SK-N-MC (cell line): ENCODE measurements at regions not wholly inside any gene's neighbourhood (a gene's known extent, or its start where the extent isn't known, plus 50 kb on each side); places are given as distances from the start of the nearest gene placed in this dataset.

Source experiments
- DNase-seq: peaks from one replicate; pipeline ENCODE4 v3.0.0-alpha.2; 2011; ENCODE audit warnings: low read depth, low spot score
- H3K27ac ChIP-seq: fragments of 200-600 bp; sonication (generic); 2 replicates; pipeline ENCODE4 v1.5.1; 2016; ENCODE audit warnings: mixed run types
- H3K36me3 ChIP-seq: fragments of 200-600 bp; sonication (generic); 2 replicates; pipeline ENCODE4 v1.6.1; 2017; ENCODE audit warnings: antibody characterized with exemption, low read length, mixed read lengths; ENCODE audit not compliant: insufficient read depth
- H3K4me3 ChIP-seq: fragments of 200-600 bp; sonication (generic); 2 replicates; pipeline ENCODE4 v1.5.1; 2016
- H3K9ac ChIP-seq: fragments of 200-600 bp; sonication (generic); 2 replicates; pipeline ENCODE4 v1.8.0; 2017; ENCODE audit warnings: mixed run types, mixed read lengths; ENCODE audit not compliant: insufficient read length
- H3K9me3 ChIP-seq: fragments of 200-600 bp; sonication (generic); 2 replicates; pipeline ENCODE4 v1.6.1; 2017; ENCODE audit warnings: low read depth, mild to moderate bottlenecking, antibody characterized with exemption, low read length, moderate library complexity, mixed read lengths
- EZH2 ChIP-seq: fragments of 200-600 bp; sonication (generic); IDR thresholded peaks from one replicate; pipeline ENCODE4 v1.6.1; 2017; ENCODE audit warnings: antibody characterized with exemption
- FOXP2 ChIP-seq: optimal IDR thresholded peaks from 2 replicates; pipeline ENCODE3; 2011; ENCODE audit warnings: mild to moderate bottlenecking, moderate library complexity; ENCODE audit not compliant: insufficient read depth; ENCODE audit errors: extremely low read length, control extremely low read depth
- POLR2AphosphoS5 ChIP-seq: IDR thresholded peaks from 2 replicates; pipeline ENCODE4 v1.6.1; 2012; ENCODE audit warnings: mild to moderate bottlenecking, low read depth, low read length, borderline replicate concordance

DNA sequence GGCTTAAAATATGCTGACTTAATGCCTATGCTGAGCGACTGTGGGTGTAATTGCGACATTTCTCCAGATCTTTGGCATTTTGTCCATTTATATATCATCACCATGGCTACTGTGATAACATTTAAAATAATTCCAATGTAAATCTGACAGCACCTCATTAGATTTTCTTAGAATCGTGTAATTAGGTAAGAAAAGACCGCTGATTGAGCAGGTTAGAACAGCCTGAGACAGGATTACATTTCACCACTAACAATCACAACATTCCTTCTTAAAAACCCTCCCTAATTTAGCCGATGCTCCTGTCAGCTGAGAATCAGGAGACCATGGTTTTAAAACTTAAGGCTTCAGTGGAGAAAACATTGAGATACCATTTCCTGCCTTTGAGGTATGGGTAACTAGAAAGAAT lies 455.3 kb upstream of the PDZRN3 start:
- H3K9ac ChIP-seq, result no peak overlapping the region
- no peak for TF ChIP-seq EZH2
- TF ChIP-seq POLR2AphosphoS5, result no peak
- no peak for TF ChIP-seq FOXP2
- no peak for DNase-seq

DNA sequence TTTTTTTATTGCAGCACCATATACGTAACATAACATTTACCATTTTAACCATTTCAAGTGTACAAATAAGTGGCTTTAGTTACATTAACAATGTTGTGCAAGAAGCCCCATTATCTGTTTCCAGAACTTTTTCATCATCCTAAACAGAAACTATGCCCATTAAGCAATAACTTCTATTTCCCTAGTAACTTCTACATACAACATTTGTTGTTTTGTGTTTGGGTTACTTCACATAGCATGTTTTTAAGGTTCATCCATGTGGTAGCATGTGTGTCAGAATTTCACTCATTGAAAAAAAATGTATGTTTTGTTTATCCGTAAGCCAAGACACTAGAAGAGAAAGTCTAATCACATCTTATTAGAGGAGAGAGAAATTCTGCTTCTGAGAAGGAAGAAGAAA lies 450.5 kb upstream of the PDZRN3 start:
- DNase-seq, result no peak
- no peak for TF ChIP-seq POLR2AphosphoS5
- no peak for TF ChIP-seq FOXP2
- no peak for TF ChIP-seq EZH2
- H3K9me3 ChIP-seq, result no peaks in the 10 kb centered on the region
- H3K36me3 ChIP-seq, result no peaks in the 10 kb centered on the region
- no peak overlapping the region for H3K27ac ChIP-seq
- H3K9ac ChIP-seq, result no peak overlapping the region
- no peak overlapping the region for H3K4me3 ChIP-seq

More for the DNA sequence above, 455.3 kb upstream of the PDZRN3 start:
- no peak overlapping the region for H3K27ac ChIP-seq
- H3K4me3 ChIP-seq, result no peak overlapping the region
- H3K9me3 ChIP-seq, result no peaks in the 10 kb centered on the region
- H3K36me3 ChIP-seq, result no peaks in the 10 kb centered on the region

GRCh38 chr3:74074700-74075099 lies 450.0 kb upstream of the PDZRN3 start:
- Histone ChIP-seq H3K4me3 (no peak overlapping the region), H3K9me3 (no peaks in the 10 kb centered on the region)
- no peak for DNase-seq

DNA sequence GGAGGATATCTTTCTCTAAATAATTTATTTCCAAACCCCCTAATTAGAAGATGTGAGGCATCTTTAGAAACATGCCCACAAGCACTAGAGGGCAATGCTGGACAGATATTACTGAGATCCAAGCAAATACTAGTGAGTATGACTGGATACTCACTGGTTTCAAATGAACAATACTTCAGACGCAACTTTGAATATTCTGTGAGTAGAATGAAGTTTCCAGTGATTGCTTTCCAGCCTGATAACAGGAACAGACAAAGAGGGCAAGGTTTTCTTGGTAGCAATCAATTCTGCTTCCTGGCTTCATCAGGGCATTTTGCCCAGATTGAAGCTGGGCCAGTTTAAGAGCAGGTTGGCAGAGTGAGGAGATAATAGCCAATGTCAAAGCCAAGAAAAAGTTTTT lies 442.6 kb upstream of the PDZRN3 start:
- Histone ChIP-seq H3K9ac (no peak overlapping the region), H3K9me3 (no peaks in the 10 kb centered on the region), H3K36me3 (no peaks in the 10 kb centered on the region), H3K4me3 (no peak overlapping the region), H3K27ac (no peak overlapping the region)
- no peak for TF ChIP-seq FOXP2
- no peak for DNase-seq

More at GRCh38 chr3:74074700-74075099, 450.0 kb upstream of the PDZRN3 start:
- H3K9ac ChIP-seq, result no peak overlapping the region
- no peaks in the 10 kb centered on the region for H3K36me3 ChIP-seq
- no peak overlapping the region for H3K27ac ChIP-seq
- TF ChIP-seq EZH2 (no peak), FOXP2 (no peak), POLR2AphosphoS5 (no peak)

GRCh38 chr3:74066456-74066855 lies 441.7 kb upstream of the PDZRN3 start:
- no peak for DNase-seq
- no peaks in the 10 kb centered on the region for H3K36me3 ChIP-seq
- no peak overlapping the region for H3K27ac ChIP-seq
- H3K9me3 ChIP-seq, result no peaks in the 10 kb centered on the region
- no peak overlapping the region for H3K4me3 ChIP-seq
- no peak overlapping the region for H3K9ac ChIP-seq
- TF ChIP-seq EZH2, result no peak
- TF ChIP-seq FOXP2, result no peak
- no peak for TF ChIP-seq POLR2AphosphoS5

- Histone ChIP-seq H3K9ac (no peak overlapping the region), H3K4me3 (no peak overlapping the region), H3K9me3 (no peaks in the 10 kb centered on the region), H3K27ac (no peak overlapping the region), H3K36me3 (no peaks in the 10 kb centered on the region)
- DNase-seq, result no peak
- no peak for TF ChIP-seq EZH2
- no peak for TF ChIP-seq FOXP2
- no peak for TF ChIP-seq POLR2AphosphoS5
Observed at GRCh38 chr3:74059923-74060600, 435.3 kb upstream of the PDZRN3 start.

- TF ChIP-seq EZH2 (no peak), POLR2AphosphoS5 (no peak), FOXP2 (no peak)
- Histone ChIP-seq H3K9ac (no peak overlapping the region), H3K27ac (no peak overlapping the region), H3K4me3 (no peak overlapping the region), H3K36me3 (no peaks in the 10 kb centered on the region), H3K9me3 (no peaks in the 10 kb centered on the region)
- DNase-seq, result no peak
Observed at GRCh38 chr3:74059301-74059922, 434.7 kb upstream of the PDZRN3 start.

- no peak for DNase-seq
- no peak overlapping the region for H3K4me3 ChIP-seq
- no peaks in the 10 kb centered on the region for H3K9me3 ChIP-seq
- H3K27ac ChIP-seq, result no peak overlapping the region
- TF ChIP-seq POLR2AphosphoS5, result no peak
- TF ChIP-seq FOXP2, result no peak
- no peak for TF ChIP-seq EZH2
- H3K9ac ChIP-seq, result no peak overlapping the region
- no peaks in the 10 kb centered on the region for H3K36me3 ChIP-seq
Observed at GRCh38 chr3:74057169-74057568, 432.4 kb upstream of the PDZRN3 start.
